Activated CD4-positive, alpha-beta T cell treated with anti-CD3 and anti-CD28 coated beads, Interleukin-2, Interleukin-4, amounts not matched to agents 100 ng/mL and 50 ng/mL, durations not matched to agents 16 hours and 8 hours (primary cell): ENCODE measurements at regions not wholly inside any gene's neighbourhood (a gene's known extent, or its start where the extent isn't known, plus 50 kb on each side); places are given as distances from the start of the nearest gene placed in this dataset.
"Not testable (repeated sequence)": the region's sequence is repeated elsewhere in the genome, so short reads cannot be mapped to it uniquely, and the experiment has no call there.

Source experiments
- DNase-seq: peaks from one replicate; pipeline ENCODE4 v3.0.0-alpha.2; 2020; ENCODE audit warnings: low spot score

DNA sequence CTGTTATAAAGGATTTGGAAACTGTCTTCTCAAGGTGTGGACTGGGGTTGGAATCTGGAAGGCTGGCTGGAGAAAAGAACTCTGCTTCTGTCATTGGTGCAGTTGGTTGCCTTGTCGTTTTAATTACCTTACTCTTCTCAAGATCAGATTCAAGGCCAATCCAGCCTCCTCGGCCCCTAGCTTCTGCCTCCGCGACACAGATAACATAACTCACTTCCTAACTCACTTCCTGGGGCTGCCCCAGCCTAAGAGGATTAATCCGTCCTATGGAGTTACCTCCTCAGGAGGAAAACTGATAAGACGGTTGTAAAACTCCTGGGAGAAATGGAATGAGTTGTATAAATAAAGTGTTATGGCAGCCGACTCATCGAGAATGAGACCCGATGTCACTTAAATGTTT, 389.1 kb upstream of the WWC1 start:
- no peak for DNase-seq

DNA sequence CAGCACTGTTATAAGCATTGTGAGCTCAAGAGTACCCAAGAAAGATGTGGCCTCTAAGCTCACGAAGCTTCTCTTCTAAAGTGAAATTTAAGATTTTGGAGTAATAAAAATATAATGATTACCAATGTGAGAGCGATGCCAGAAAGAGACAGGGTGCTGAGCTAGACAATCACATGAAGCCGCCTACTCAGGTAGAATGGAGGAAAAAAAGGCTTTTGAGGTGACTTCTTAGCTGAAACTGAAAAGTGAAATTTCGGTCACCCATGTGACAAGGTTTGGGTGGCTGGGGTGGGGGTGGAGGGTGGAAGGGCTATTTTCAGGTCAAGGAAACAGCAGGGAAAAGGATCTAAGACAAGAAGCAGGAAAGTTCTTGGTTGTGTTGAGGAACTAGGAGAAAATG, 388.2 kb upstream of the WWC1 start:
- DNase-seq = no peak

DNA sequence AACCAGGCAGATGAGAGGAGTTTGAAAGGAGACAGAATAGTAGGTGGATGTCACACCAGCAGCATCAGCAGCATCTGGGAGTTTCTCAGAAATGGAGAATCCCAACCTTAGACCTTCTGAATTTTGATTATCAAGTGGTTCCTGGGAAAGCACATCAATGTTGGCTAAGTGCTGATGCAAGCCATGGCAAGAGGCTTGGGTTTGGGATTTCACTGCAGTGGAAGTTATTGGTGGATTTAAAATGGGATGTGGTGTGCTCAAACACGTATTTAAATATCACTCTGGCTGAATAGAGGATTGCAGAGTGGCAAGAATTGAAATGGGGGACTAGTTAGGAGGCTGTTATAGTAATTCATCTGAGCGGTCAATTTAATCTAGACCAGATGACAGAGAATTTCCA, 387.8 kb upstream of the WWC1 start:
- DNase-seq = no peak

GRCh38 chr5:167905919-167906853, 385.3 kb upstream of the WWC1 start:
- DNase-seq = no peak

DNA sequence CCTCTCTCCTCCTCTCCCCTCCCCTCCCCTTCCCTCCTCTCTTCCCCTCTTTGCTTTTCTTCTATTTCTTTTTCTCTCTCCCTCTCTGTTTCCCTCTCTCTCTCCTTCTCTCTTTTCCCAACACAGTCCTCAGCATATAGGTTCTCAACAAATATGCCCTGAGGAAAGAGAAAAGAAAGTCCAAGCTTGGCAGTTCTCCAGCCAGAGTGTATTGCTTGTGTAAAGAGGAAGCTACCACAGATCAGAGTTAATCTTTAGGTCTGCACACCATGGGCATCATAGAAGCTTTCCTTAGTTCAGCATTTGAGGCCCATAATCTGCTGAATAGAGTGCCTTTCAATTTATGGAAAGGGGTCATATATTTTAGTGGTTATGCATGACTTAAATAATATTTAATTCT, 382.8 kb upstream of the WWC1 start:
- no peak for DNase-seq

- DNase-seq = no peak
Measured at GRCh38 chr5:167912941-167913665, 378.3 kb upstream of the WWC1 start.

- DNase-seq = no peak
Measured at GRCh38 chr5:167915237-167915636, 376.2 kb upstream of the WWC1 start.

DNA sequence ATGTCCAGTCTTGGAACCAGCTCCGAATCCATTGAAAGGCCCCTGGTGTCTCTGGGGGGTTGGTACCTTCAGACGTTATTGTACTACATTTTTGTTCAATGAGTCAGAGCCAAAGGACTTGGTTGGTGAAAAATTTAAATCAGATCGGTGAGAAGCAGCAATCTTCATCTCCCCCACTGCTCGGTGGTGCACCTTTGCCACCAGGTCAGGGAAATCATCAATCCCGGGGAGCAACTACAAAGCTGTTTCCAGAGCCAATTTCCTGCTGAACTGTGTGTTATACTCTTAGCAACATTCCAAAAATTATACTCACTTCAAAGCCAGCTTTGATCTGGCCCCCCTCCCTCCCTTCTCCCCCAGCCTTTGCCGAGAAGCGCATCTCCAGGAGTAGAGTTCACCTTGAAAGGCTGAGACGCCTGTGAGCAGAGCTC, 375.2 kb upstream of the WWC1 start:
- DNase-seq = no peak

DNA sequence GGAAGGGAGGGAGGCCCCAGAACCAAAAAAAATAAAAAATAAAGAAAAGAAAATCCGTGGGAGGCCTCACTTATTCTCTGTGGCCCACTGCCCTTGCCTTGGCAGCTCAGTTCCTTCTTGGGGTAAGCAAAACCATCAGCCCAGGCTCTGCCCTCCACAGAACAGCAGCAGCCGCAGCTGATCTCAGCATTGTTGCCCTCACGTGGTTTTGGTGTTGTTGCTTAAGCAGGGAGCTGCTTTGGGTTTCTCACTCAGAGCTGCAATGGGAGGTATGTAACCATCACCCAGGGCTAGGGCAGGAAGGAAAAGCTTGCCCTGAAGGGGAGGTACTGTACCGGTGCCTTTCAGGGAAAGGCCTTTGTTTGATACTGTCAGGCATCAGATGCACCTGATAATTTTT, 374.7 kb upstream of the WWC1 start:
- no peak for DNase-seq

GRCh38 chr5:167918184-167918812, 373.1 kb upstream of the WWC1 start:
- no peak for DNase-seq

GRCh38 chr5:167918813-167919483, 372.5 kb upstream of the WWC1 start:
- DNase-seq = no peak

DNA sequence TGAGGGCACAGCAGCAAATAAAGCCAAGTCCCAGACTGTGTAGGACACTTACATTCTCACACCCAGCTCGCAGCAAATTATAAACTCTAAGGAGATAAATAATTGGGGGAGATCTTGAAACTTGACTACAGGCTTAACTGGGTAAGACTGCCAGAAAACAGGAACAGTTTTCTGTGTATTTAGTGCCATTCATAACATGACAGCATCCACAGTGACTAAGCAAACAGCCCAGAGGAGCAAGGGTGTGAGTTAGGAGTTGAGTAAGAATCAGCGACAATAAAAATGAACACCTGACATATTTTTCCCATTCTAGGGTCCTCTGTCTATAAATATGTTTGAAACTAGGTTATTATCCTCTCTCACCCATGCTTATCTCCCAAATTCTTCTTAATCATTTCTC, 370.9 kb upstream of the WWC1 start:
- DNase-seq = no peak

GRCh38 chr5:167921796-167922195, 369.6 kb upstream of the WWC1 start:
- no peak for DNase-seq

GRCh38 chr5:167923396-167923795, 368.0 kb upstream of the WWC1 start:
- DNase-seq = no peak

- no peak for DNase-seq
Measured at GRCh38 chr5:167929841-167930240, 361.6 kb upstream of the WWC1 start.

- DNase-seq = no peak
Measured at GRCh38 chr5:167934551-167934971, 356.9 kb upstream of the WWC1 start.

GRCh38 chr5:167936022-167936421, 355.4 kb upstream of the WWC1 start:
- no peak for DNase-seq

- no peak for DNase-seq
Measured at GRCh38 chr5:167936944-167937634, 354.4 kb upstream of the WWC1 start.

DNA sequence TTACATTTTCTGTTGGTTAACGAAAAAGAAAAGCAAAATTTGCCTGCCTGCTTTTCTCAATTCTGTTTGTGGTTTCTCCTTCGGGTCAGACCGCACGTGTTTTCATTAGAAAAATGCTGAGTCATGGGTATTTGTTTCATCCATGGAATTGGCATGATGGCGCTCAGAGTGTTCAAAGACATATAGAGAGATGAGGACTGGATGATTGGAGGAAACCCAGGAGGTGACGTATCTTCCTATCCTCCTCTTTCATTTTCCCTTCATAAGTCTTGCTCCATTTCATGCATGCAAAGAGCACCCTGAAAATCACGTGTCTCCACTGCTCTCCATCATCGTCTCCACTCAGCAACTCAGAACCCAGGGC, 353.8 kb upstream of the WWC1 start:
- no peak for DNase-seq

DNA sequence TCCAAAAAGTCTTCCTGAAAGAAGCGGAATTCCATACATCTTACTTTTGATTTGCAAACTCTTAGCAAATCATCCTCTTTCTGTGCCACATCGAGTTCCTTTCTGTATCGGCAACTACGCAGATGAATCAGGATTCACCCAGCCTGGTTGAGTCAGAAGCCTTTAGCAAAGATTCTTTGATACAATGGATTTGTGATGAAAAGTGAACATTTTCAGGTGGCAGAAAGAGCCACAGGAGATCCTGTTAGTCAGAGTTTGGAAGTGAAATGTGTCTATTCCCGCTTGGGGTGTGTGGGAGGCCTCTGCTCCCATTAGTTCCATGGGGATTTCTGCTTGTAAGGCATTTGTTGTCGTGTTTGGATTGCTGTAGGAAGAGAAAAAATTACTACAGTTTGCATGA, 351.8 kb upstream of the WWC1 start:
- DNase-seq = no peak

DNA sequence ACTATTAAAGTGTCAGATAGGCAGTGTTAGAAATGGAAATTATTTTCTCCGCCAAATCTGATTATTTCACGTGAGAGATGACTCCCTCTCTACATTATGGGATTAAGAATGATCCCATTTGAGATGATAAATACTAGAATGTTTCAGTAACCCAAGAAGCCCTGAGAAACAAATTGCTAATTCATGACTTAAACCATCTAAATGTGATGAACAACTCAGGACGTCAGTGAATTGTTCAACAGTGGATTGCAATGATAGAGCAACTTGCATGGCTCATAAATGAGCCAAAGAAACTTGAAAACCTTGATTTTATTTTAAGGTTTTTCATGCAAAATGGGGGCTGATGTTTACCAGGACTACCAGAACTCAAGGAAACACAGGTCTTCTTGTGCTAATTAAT, 350.5 kb upstream of the WWC1 start:
- no peak for DNase-seq

DNA sequence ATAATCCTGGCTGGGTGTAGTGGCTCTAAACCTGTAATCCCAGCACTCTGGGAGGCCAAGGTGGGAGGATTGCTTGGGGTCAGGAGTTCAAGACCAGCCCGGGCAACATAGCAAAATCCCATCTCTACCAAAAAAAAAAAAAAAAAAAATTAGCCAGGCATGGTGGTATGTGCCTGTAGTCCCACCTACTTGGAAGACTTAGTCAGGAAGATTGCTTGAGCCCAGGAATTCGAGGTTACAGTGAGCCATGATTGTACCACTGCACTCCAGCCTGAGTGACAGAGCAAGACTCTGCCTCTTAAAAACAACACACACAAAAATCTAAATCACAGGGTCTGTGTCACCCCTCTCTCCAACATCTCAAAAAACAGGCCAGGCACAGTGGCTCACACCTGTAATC, 349.9 kb upstream of the WWC1 start:
- DNase-seq = not testable (repeated sequence)
